ENCODE measurements at regions not wholly inside any gene's neighbourhood (a gene's known extent, or its start where the extent isn't known, plus 50 kb on each side); places are given as distances from the start of the nearest gene placed in this dataset.

- DNase-seq, result no peak
Measured at GRCh38 chr12:58819985-58820384, 100.3 kb downstream of the LRIG3 start.
